ENCODE measurements at regions not wholly inside any gene's neighbourhood (a gene's known extent, or its start where the extent isn't known, plus 50 kb on each side); places are given as distances from the start of the nearest gene placed in this dataset.

- DNase-seq (ENCODE audit: low spot score): no peak
Observed at GRCh38 chr5:14090755-14091154, 52.4 kb upstream of the TRIO start.

DNA sequence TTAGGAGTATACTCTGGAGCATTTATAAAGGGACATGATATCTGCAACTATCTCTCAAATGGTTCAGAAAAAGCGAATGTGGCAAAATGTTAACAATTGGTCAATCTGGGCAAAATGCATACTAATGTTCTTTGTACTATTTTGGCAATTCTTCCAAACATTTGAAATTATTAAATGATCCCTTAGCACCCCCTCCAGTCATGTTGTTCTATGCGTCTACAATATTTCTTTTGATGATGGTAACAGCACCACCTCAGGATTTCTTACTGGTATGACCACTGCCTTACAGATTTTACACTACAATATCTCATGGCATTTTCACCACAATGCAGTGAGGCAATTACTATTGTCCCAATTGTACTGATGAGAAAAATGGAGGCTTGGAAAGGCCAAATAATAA lies 52.9 kb upstream of the TRIO start:
- no peak for DNase-seq (ENCODE audit: low spot score)

DNA sequence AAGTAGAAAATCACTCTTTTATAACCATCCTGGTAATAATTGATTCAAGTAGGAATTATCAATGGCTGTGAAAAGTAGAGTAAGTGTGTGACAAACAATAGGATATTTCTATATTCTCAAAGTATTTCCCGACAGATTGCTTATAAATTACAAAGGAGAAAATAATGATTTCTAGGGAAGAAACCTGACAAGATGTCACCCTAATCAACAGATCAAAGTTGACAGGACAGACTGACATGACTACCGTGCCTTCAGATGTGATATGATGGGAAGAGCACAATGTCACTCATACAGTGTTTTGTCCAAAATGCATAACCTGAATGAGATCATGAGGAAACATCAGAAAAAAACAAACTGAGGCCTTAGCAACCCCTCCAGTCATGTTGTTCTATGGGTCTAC lies 53.9 kb upstream of the TRIO start:
- no peak for DNase-seq (ENCODE audit: low spot score)

- DNase-seq (ENCODE audit: low spot score): no peak
Observed at GRCh38 chr5:14086261-14086660, 56.9 kb upstream of the TRIO start.

- DNase-seq (ENCODE audit: low spot score): no peak
Observed at GRCh38 chr5:14082973-14083372, 60.2 kb upstream of the TRIO start.

- no peak for DNase-seq (ENCODE audit: low spot score)
Observed at GRCh38 chr5:14082523-14082922, 60.6 kb upstream of the TRIO start.

DNA sequence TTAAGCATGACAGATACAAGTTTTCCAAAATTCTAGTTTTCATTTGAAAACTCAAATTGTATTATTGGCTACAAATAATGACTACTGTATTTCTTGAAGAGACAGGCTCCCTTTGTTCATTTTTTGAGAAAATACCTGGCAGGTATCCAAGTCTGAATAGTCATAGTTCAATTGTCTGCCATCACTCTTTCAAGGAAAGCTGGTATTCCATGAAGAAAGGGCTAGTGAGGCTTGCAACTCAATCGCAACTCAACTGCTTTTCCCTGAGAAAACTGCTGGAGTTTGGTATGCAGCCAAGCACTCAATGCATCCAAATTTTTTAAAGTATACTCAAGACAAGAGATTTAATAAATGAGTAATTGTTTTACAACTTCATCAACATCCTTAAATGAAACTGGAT lies 61.4 kb upstream of the TRIO start:
- DNase-seq (ENCODE audit: low spot score): no peak

DNA sequence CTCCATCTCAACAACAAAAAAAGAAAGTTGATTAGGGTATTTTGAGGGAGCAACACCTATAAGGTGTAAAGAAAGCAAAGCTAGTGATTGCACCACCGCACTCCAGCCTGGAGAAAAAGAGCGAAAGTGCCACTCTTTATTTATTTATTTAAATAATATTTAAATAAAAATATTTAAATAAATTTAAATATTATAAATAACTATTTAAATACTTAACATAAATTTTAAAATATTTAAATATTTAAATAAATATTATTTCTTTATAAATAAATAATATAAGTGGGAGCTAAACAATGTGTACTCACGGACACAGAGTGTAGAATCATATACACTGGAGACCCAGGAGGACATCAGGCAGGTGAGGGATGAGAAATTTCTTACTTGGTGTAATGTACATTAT lies 64.4 kb upstream of the TRIO start:
- no peak for DNase-seq (ENCODE audit: low spot score)

DNA sequence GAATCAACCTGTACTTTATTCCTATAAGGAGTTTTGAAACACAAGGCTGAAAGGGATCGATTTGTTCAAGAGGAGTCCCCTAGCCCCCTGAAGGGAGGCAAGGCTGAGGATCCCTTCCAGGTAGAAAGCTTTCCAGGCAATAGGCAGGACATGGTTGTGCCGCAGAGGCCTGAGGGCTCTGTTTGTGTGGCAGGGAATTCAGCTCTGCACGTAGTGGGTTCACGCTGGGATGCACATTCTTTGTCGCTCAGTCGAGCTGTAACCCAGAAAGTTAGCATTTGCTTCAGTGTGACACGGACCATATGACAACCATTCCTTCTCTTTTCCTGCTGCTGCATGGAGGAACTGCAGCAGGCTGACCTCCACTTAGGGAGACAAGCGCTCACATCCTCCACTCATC lies 65.6 kb upstream of the TRIO start:
- no peak for DNase-seq (ENCODE audit: low spot score)

GRCh38 chr5:14076561-14076960 lies 66.6 kb upstream of the TRIO start:
- DNase-seq (ENCODE audit: low spot score): no peak

DNA sequence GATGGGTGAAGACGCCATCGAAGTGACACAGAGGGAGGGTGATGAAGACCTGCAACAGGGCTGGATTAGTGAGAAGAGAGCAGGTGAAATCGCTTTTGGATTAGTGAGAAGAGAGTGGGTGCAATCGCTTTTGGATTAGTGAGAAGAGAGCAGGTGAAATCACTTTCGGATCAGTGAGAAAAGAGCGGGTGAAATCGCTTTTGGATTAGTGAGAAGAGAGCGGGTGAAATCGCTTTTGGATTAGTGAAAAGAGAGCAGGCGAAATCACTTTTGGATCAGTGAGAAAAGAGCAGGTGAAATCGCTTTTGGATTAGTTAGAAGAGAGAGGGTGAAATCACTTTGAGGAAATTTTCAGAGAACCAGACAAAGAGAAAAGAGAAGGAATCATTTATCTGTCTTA lies 67.2 kb upstream of the TRIO start:
- DNase-seq (ENCODE audit: low spot score): no peak

DNA sequence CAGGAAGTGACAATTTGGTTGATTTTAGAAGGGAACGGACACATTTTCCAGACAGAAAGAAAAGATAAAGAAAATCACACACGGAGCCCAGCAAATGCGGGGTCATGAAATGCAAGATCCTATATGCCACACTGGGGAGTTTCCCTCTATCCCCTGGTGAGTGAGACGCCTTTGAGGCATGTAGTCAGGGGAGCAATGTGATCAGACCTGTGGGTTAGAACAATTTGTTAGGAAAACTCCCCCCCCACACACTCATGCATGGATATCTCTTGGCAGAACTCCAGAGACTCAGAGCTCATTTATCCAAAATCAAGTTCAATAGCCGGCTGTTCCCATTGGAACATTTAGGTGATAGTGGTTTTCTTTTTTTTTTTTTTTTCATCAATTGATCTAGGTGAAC lies 71.7 kb upstream of the TRIO start:
- DNase-seq (ENCODE audit: low spot score): no peak

- DNase-seq (ENCODE audit: low spot score): no peak
Observed at GRCh38 chr5:14069021-14069420, 74.1 kb upstream of the TRIO start.

GRCh38 chr5:14068136-14068535 lies 75.0 kb upstream of the TRIO start:
- no peak for DNase-seq (ENCODE audit: low spot score)

GRCh38 chr5:14066326-14066725 lies 76.8 kb upstream of the TRIO start:
- DNase-seq (ENCODE audit: low spot score): no peak

DNA sequence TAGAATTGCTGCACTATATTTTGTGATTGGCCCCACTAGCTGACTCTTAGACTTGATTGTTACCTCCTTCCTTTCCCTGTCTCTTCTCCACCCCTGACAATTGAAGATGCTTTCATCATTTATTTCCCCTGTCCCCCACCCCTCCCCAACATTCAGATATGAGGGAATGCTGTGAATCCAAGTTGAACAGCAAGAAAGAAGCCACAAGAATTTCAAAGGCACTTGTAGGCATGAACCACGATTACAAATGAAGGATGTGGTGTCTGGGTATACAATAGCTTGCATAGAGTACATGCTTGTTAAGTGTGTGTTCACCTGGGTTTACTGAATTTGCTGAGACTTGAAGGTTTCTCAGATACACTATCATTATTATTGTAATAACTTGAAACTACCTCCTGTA lies 78.3 kb upstream of the TRIO start:
- no peak for DNase-seq (ENCODE audit: low spot score)

GRCh38 chr5:14063691-14064090 lies 79.5 kb upstream of the TRIO start:
- DNase-seq (ENCODE audit: low spot score): no peak

DNA sequence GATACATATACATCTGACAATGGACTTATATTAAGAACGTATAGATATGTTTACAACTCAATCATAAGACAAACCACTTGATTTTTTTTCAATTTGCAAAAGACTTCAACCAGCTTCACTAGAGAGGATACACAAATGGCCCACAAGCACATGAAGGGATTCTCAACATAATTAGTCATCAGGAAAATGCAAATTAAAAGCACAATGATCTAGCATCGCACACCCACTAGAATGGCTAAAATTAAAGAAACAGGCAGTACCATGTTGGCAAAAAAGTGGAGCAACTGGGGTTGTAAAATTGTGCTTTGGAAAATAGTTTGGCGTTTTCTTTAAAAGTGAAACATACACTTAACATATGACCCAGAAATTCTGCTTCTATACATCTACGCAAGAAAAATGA lies 80.0 kb upstream of the TRIO start:
- DNase-seq (ENCODE audit: low spot score): no peak

- no peak for DNase-seq (ENCODE audit: low spot score)
Observed at GRCh38 chr5:14062178-14062577, 81.0 kb upstream of the TRIO start.

DNA sequence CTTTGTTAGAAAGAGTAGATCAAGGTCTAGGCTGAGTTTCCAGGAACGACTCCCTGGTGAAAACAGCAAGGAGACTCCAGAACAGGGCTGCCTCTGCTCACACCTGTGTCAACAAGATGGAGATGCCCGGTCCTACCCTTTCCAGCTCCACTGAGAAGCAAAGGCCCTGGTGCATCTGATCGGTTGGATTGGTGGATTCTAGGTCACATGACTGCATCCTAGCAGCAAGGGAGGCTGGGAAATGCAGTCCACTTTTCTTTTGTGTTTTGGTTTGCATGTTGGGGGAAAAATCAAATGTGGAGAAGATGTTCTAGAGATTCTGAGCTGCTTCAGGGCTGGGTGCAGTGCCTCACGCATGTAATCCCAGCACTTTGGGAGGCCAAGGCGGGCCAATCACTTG lies 82.0 kb upstream of the TRIO start:
- DNase-seq (ENCODE audit: low spot score): no peak

- no peak for DNase-seq (ENCODE audit: low spot score)
Observed at GRCh38 chr5:14060218-14060617, 82.9 kb upstream of the TRIO start.

GRCh38 chr5:14059810-14060209 lies 83.3 kb upstream of the TRIO start:
- no peak for DNase-seq (ENCODE audit: low spot score)

DNA sequence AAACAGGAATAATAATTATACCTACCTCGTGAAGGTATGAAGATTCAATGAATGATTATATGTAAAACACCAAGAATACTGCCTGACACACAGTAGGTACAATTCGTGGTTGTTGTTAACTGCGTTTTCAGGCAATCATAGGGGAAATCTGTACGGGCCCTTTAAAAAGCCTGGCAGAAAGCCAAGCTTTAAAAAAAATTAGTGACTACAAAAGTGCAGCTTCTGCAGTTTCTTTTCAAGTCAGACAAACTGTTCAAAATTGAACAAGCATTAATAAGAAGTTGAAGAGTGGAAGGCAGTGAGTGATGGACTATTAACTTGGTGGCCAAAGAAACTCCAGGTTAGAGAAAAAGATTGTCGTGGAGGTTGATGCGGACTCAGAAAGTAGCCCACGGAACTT lies 85.9 kb upstream of the TRIO start:
- DNase-seq (ENCODE audit: low spot score): no peak

- DNase-seq (ENCODE audit: low spot score): no peak
Observed at GRCh38 chr5:14056039-14056438, 87.1 kb upstream of the TRIO start.
